ENCODE measurements at regions not wholly inside any gene's neighbourhood (a gene's known extent, or its start where the extent isn't known, plus 50 kb on each side); places are given as distances from the start of the nearest gene placed in this dataset.
A peak's percentile ranks its signal among the peaks of the same experiment; 100 is the strongest.

GRCh38 chr3:82080792-82081191, 319.3 kb upstream of the GBE1 start:
- DNase-seq: no peak

- DNase-seq: no peak
Observed at GRCh38 chr3:82080261-82080660, 318.8 kb upstream of the GBE1 start.

- DNase-seq: no peak
Observed at GRCh38 chr3:82079335-82079890, 318.0 kb upstream of the GBE1 start.

GRCh38 chr3:82078246-82078645, 316.8 kb upstream of the GBE1 start:
- no peak for DNase-seq

GRCh38 chr3:82067420-82067819, 306.0 kb upstream of the GBE1 start:
- no peak for DNase-seq

- no peak for DNase-seq
Observed at GRCh38 chr3:82058809-82059208, 297.4 kb upstream of the GBE1 start.

- no peak for DNase-seq
Observed at GRCh38 chr3:82055792-82056191, 294.3 kb upstream of the GBE1 start.

GRCh38 chr3:82054849-82055248, 293.4 kb upstream of the GBE1 start:
- no peak for DNase-seq

- no peak for DNase-seq
Observed at GRCh38 chr3:82053236-82053635, 291.8 kb upstream of the GBE1 start.

- DNase-seq: no peak
Observed at GRCh38 chr3:82050382-82050781, 288.9 kb upstream of the GBE1 start.

- peak in 1 of 2 experiments; percentile 55 for DNase-seq
Observed at GRCh38 chr3:82048711-82049110, 287.3 kb upstream of the GBE1 start.

- DNase-seq: peak; percentile 69 to 93
Observed at GRCh38 chr3:82044930-82045705, 283.7 kb upstream of the GBE1 start.

- peak; percentile 28 to 79 for DNase-seq
Observed at GRCh38 chr3:82038556-82038955, 277.1 kb upstream of the GBE1 start.

- no peak for DNase-seq
Observed at GRCh38 chr3:82033186-82033585, 271.7 kb upstream of the GBE1 start.

GRCh38 chr3:82031596-82031995, 270.2 kb upstream of the GBE1 start:
- DNase-seq: no peak

GRCh38 chr3:82030916-82031315, 269.5 kb upstream of the GBE1 start:
- DNase-seq: no peak

- DNase-seq: no peak
Observed at GRCh38 chr3:82022836-82023235, 261.4 kb upstream of the GBE1 start.

- DNase-seq: no peak
Observed at GRCh38 chr3:82020282-82020681, 258.8 kb upstream of the GBE1 start.

GRCh38 chr3:82015241-82015640, 253.8 kb upstream of the GBE1 start:
- no peak for DNase-seq

GRCh38 chr3:82012775-82013174, 251.3 kb upstream of the GBE1 start:
- DNase-seq: no peak

- no peak for DNase-seq
Observed at GRCh38 chr3:82011336-82011735, 249.9 kb upstream of the GBE1 start.

- no peak for DNase-seq
Observed at GRCh38 chr3:82005266-82005665, 243.8 kb upstream of the GBE1 start.

GRCh38 chr3:82004266-82004665, 242.8 kb upstream of the GBE1 start:
- DNase-seq: no peak

GRCh38 chr3:82002986-82003642, 241.7 kb upstream of the GBE1 start:
- no peak for DNase-seq

All from NCI-H2081 (cell line).